Germinal center (tissue), 1 donor: ENCODE measurements at regions not wholly inside any gene's neighbourhood (a gene's known extent, or its start where the extent isn't known, plus 50 kb on each side); places are given as distances from the start of the nearest gene placed in this dataset.

Experiments
- DNase-seq: peaks from one replicate; pipeline ENCODE4 v3.0.0; 2012; ENCODE audit warnings: mixed read lengths, low spot score

- DNase-seq: no peak
Observed at GRCh38 chr6:169946971-169947370, 195.5 kb downstream of the ERMARD start.

- DNase-seq: no peak
Observed at GRCh38 chr6:169945117-169945516, 193.7 kb downstream of the ERMARD start.

- no peak for DNase-seq
Observed at GRCh38 chr6:169944415-169944814, 193.0 kb downstream of the ERMARD start.

GRCh38 chr6:169944061-169944337 lies 192.6 kb downstream of the ERMARD start:
- no peak for DNase-seq

- no peak for DNase-seq
Observed at GRCh38 chr6:169943241-169944060, 192.0 kb downstream of the ERMARD start.

- DNase-seq: no peak
Observed at GRCh38 chr6:169942173-169942572, 190.8 kb downstream of the ERMARD start.

GRCh38 chr6:169940481-169941271 lies 189.3 kb downstream of the ERMARD start:
- DNase-seq: no peak

GRCh38 chr6:169939554-169940164 lies 188.2 kb downstream of the ERMARD start:
- no peak for DNase-seq

GRCh38 chr6:169938731-169939130 lies 187.3 kb downstream of the ERMARD start:
- DNase-seq: no peak

GRCh38 chr6:169938262-169938701 lies 186.9 kb downstream of the ERMARD start:
- no peak for DNase-seq

- DNase-seq: no peak
Observed at GRCh38 chr6:169937389-169938261, 186.2 kb downstream of the ERMARD start.

- no peak for DNase-seq
Observed at GRCh38 chr6:169936355-169936975, 185.0 kb downstream of the ERMARD start.

GRCh38 chr6:169935861-169936260 lies 184.4 kb downstream of the ERMARD start:
- no peak for DNase-seq

GRCh38 chr6:169935348-169935718 lies 183.9 kb downstream of the ERMARD start:
- no peak for DNase-seq

- DNase-seq: no peak
Observed at GRCh38 chr6:169934699-169935347, 183.4 kb downstream of the ERMARD start.

- no peak for DNase-seq
Observed at GRCh38 chr6:169933839-169934698, 182.6 kb downstream of the ERMARD start.

- DNase-seq: no peak
Observed at GRCh38 chr6:169933251-169933821, 181.9 kb downstream of the ERMARD start.

- DNase-seq: no peak
Observed at GRCh38 chr6:169932491-169932890, 181.1 kb downstream of the ERMARD start.

GRCh38 chr6:169931261-169931660 lies 179.8 kb downstream of the ERMARD start:
- no peak for DNase-seq

GRCh38 chr6:169930799-169931198 lies 179.4 kb downstream of the ERMARD start:
- no peak for DNase-seq
